OCI-LY3 (cell line): ENCODE measurements at regions not wholly inside any gene's neighbourhood (a gene's known extent, or its start where the extent isn't known, plus 50 kb on each side); places are given as distances from the start of the nearest gene placed in this dataset.
"Not testable (repeated sequence)": the region's sequence is repeated elsewhere in the genome, so short reads cannot be mapped to it uniquely, and the experiment has no call there.

Source experiments
- H2AFZ ChIP-seq: fragments of 200-600, 300-600 bp; shearing (Covaris generic); 2 replicates; pipeline ENCODE4 v1.6.0; 2014; ENCODE audit warnings: antibody characterized with exemption, low read depth, low read length
- H3K27ac ChIP-seq: fragments of 200-600, 300-600 bp; sonication (generic); 2 replicates; pipeline ENCODE4 v1.5.1; 2014; ENCODE audit warnings: mild to moderate bottlenecking, low read length, moderate library complexity, mixed read lengths
- H3K27me3 ChIP-seq: fragments of 200-600, 300-600 bp; sonication (generic); 2 replicates; pipeline ENCODE4 v1.6.1; 2014; ENCODE audit warnings: low read depth, low read length, mixed read lengths
- H3K36me3 ChIP-seq: fragments of 200-600, 300-600 bp; sonication (generic); replicated peaks from 2 replicates; pipeline ENCODE3; 2014; ENCODE audit warnings: low read depth, low read length, mixed read lengths
- H3K4me1 ChIP-seq: fragments of 300-600, 200-600 bp; sonication (generic); 2 replicates; pipeline ENCODE4 v1.6.1; 2014; ENCODE audit warnings: low read length, mixed read lengths
- H3K4me2 ChIP-seq: fragments of 200-600, 300-600 bp; sonication (generic); 2 replicates; pipeline ENCODE4 v1.6.1; 2014; ENCODE audit warnings: low read length, mixed read lengths
- H3K4me3 ChIP-seq: fragments of 300-600, 200-600 bp; sonication (generic); 2 replicates; pipeline ENCODE4 v1.5.1; 2014; ENCODE audit warnings: antibody characterized with exemption, mild to moderate bottlenecking, low read length, moderate library complexity
- H3K79me2 ChIP-seq: fragments of 300-600, 200-600 bp; shearing (Covaris generic); 2 replicates; pipeline ENCODE4 v1.6.1; 2014; ENCODE audit warnings: mild to moderate bottlenecking, low read length, mixed read lengths
- H3K9ac ChIP-seq: fragments of 300-600, 200-600 bp; shearing (Covaris generic); 2 replicates; pipeline ENCODE4 v1.6.0; 2014; ENCODE audit warnings: mild to moderate bottlenecking, low read length, moderate library complexity
- H3K9me3 ChIP-seq: fragments of 200-600, 300-600 bp; shearing (Covaris generic); 2 replicates; pipeline ENCODE4 v1.6.1; 2014; ENCODE audit warnings: low read length, mixed read lengths; ENCODE audit not compliant: insufficient read depth
- H4K20me1 ChIP-seq: fragments of 200-600, 300-600 bp; sonication (generic); 2 replicates; pipeline ENCODE4 v1.6.1; 2016; ENCODE audit warnings: low read length, mixed read lengths; ENCODE audit not compliant: insufficient read depth
- EZH2phosphoT487 ChIP-seq: fragments of 200-600 bp; shearing (Covaris generic); IDR thresholded peaks from 2 replicates; pipeline ENCODE4 v1.6.1; 2018; ENCODE audit warnings: antibody characterized with exemption, mixed run types, low read depth
- TF ChIP-seq, protein P1 (sequence below): fragments of 200-600, 300-600 bp; sonication (generic); IDR thresholded peaks from 2 replicates; pipeline ENCODE4 v1.5.1; 2014; ENCODE audit warnings: antibody characterized with exemption, low read length, low read depth

DNA sequence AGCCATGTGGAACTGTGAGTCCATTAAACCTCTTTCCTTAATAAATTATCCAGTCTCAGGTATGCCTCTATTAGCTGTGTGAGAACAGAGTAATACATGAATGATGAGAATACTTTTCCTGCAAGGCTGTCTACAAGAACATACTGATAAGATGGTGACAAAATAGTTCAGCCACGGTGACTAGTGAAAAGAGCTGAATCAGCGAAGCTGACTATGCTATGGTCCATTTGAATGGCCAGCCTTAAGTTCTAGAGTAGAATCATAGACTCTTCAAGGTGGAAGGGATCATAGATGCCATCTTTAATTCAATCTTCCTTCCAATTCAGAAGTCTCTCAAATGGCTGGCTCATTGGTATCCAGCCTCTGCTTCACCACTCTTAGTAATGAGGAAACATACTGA, 163.3 kb downstream of the SPANXN1 start:
- Histone ChIP-seq H3K4me2 (no peak overlapping the region), H3K36me3 (no peaks in the 10 kb centered on the region), H3K4me3 (no peak overlapping the region), H3K9ac (no peak overlapping the region), H3K27me3 (no peaks in the 10 kb centered on the region), H3K9me3 (no peaks in the 10 kb centered on the region), H3K79me2 (no peaks in the 10 kb centered on the region), H2AFZ (no peak overlapping the region), H3K4me1 (no peaks in the 10 kb centered on the region), H3K27ac (no peak overlapping the region), H4K20me1 (no peaks in the 10 kb centered on the region)
- no peak for TF ChIP-seq EZH2phosphoT487
- TF ChIP-seq, protein P1, sequence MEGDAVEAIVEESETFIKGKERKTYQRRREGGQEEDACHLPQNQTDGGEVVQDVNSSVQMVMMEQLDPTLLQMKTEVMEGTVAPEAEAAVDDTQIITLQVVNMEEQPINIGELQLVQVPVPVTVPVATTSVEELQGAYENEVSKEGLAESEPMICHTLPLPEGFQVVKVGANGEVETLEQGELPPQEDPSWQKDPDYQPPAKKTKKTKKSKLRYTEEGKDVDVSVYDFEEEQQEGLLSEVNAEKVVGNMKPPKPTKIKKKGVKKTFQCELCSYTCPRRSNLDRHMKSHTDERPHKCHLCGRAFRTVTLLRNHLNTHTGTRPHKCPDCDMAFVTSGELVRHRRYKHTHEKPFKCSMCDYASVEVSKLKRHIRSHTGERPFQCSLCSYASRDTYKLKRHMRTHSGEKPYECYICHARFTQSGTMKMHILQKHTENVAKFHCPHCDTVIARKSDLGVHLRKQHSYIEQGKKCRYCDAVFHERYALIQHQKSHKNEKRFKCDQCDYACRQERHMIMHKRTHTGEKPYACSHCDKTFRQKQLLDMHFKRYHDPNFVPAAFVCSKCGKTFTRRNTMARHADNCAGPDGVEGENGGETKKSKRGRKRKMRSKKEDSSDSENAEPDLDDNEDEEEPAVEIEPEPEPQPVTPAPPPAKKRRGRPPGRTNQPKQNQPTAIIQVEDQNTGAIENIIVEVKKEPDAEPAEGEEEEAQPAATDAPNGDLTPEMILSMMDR = no peak

DNA sequence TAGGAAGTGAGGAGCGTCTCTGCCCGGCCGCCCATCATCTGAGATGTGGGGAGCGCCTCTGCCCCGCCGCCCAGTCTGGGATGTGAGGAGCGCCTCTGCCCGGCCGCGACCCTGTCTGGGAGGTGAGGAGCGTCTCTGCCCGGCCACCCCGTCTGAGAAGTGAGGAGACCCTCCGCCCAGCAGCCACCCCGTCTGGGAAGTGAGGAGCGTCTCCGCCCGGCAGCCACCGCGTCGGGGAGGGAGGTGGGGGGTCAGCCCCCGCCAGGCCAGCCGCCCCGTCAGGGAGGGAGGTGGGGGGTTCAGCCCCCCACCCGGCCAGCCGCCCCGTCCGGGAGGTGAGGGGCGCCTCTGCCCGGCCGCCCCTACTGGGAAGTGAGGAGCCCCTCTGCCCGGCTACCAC, 188.9 kb downstream of the SPANXN1 start:
- not testable (repeated sequence) for H3K36me3 ChIP-seq, H3K4me2 ChIP-seq, H2AFZ ChIP-seq, H4K20me1 ChIP-seq, H3K27me3 ChIP-seq, H3K79me2 ChIP-seq, H3K4me1 ChIP-seq, H3K9ac ChIP-seq, H3K4me3 ChIP-seq, H3K27ac ChIP-seq, H3K9me3 ChIP-seq

DNA sequence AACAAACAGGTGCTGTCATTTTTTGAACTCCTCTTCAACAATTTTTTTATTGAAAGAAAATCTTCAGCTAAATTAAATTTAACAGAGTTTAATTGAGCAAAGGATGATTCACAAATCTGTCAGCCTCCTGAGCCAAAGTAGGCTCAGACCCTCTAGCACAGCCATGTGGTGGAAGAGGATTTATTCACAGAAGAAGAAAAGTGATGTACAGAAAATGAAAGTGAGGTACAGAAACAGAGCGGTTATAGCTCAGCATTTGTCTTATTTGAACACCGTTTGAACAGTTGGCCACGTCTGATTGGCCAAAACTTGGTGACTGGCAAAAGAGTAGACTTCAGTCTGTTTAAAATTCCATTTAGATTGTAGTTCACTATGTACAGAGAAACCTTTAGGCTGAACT, 217.3 kb downstream of the SPANXN1 start:
- Histone ChIP-seq H2AFZ (no peak overlapping the region), H3K9me3 (no peaks in the 10 kb centered on the region), H3K4me3 (no peak overlapping the region)

DNA sequence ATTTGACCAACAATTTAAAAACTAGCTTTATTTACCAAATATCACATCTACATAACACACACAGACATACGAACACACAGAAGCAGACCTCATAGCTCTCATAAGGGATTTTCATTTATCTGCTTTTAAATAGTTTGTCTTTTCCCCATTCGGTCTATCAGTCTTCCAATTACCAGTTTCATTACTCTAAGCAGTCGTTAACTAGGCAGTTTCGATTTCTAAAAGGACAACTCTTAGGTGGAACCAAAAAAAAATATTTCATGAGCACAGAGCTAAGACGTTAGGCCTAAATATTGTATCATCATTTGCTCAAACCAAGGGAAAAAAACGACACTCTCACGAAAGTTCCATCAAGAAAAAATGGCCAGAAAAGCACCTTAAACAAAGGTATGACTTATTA, 228.4 kb downstream of the SPANXN1 start:
- Histone ChIP-seq H3K27ac (no peak overlapping the region), H3K9ac (no peak overlapping the region), H3K4me2 (no peak overlapping the region), H3K36me3 (no peaks in the 10 kb centered on the region), H3K9me3 (no peaks in the 10 kb centered on the region), H4K20me1 (no peaks in the 10 kb centered on the region), H3K4me1 (no peaks in the 10 kb centered on the region), H2AFZ (no peak overlapping the region), H3K27me3 (no peaks in the 10 kb centered on the region), H3K79me2 (no peaks in the 10 kb centered on the region), H3K4me3 (no peak overlapping the region)
- no peak for TF ChIP-seq EZH2phosphoT487

More for the DNA sequence above, 217.3 kb downstream of the SPANXN1 start:
- no peaks in the 10 kb centered on the region for H3K79me2 ChIP-seq
- no peak overlapping the region for H3K27ac ChIP-seq
- no peaks in the 10 kb centered on the region for H3K36me3 ChIP-seq
- no peak overlapping the region for H3K9ac ChIP-seq
- no peaks in the 10 kb centered on the region for H3K4me1 ChIP-seq
- no peak overlapping the region for H3K4me2 ChIP-seq
- H4K20me1 ChIP-seq = no peaks in the 10 kb centered on the region
- TF ChIP-seq, protein P1 = no peak
- TF ChIP-seq EZH2phosphoT487 = no peak
- H3K27me3 ChIP-seq = no peaks in the 10 kb centered on the region

DNA sequence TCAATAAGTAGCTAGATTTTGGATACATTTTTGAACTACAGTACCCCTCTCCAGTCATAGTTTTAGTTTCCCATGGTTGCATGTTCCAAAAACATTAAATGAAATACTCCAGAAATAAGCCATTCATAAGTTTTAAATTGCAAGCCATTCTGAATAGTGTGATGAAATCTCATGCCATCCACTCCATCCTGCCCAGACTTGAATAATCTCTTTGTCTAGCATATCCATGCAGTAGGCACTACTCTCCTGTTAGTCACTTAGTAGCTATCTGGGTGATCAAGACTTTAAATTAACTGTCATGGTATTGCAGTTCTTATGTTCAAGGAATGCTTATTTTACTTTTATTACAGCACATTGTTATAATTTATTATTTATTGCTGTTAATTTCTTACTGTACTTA, 237.4 kb downstream of the SPANXN1 start:
- no peak overlapping the region for H2AFZ ChIP-seq
- no peaks in the 10 kb centered on the region for H3K79me2 ChIP-seq
- no peaks in the 10 kb centered on the region for H3K9me3 ChIP-seq
- H3K9ac ChIP-seq = no peak overlapping the region
- no peak overlapping the region for H3K4me2 ChIP-seq
- H3K36me3 ChIP-seq = no peaks in the 10 kb centered on the region
- no peaks in the 10 kb centered on the region for H4K20me1 ChIP-seq
- TF ChIP-seq, protein P1 = no peak
- no peak for TF ChIP-seq EZH2phosphoT487
- no peaks in the 10 kb centered on the region for H3K27me3 ChIP-seq
- H3K4me3 ChIP-seq = no peak overlapping the region
- no peaks in the 10 kb centered on the region for H3K4me1 ChIP-seq
- H3K27ac ChIP-seq = no peak overlapping the region
